OCI-LY3 (cell line): ENCODE measurements at regions not wholly inside any gene's neighbourhood (a gene's known extent, or its start where the extent isn't known, plus 50 kb on each side); places are given as distances from the start of the nearest gene placed in this dataset.

Source experiments
- H2AFZ ChIP-seq: fragments of 200-600, 300-600 bp; shearing (Covaris generic); 2 replicates; pipeline ENCODE4 v1.6.0; 2014; ENCODE audit warnings: antibody characterized with exemption, low read depth, low read length
- H3K27ac ChIP-seq: fragments of 200-600, 300-600 bp; sonication (generic); 2 replicates; pipeline ENCODE4 v1.5.1; 2014; ENCODE audit warnings: mild to moderate bottlenecking, low read length, moderate library complexity, mixed read lengths
- H3K27me3 ChIP-seq: fragments of 200-600, 300-600 bp; sonication (generic); 2 replicates; pipeline ENCODE4 v1.6.1; 2014; ENCODE audit warnings: low read depth, low read length, mixed read lengths
- H3K36me3 ChIP-seq: fragments of 200-600, 300-600 bp; sonication (generic); replicated peaks from 2 replicates; pipeline ENCODE3; 2014; ENCODE audit warnings: low read depth, low read length, mixed read lengths
- H3K4me1 ChIP-seq: fragments of 300-600, 200-600 bp; sonication (generic); 2 replicates; pipeline ENCODE4 v1.6.1; 2014; ENCODE audit warnings: low read length, mixed read lengths
- H3K4me2 ChIP-seq: fragments of 200-600, 300-600 bp; sonication (generic); 2 replicates; pipeline ENCODE4 v1.6.1; 2014; ENCODE audit warnings: low read length, mixed read lengths
- H3K4me3 ChIP-seq: fragments of 300-600, 200-600 bp; sonication (generic); 2 replicates; pipeline ENCODE4 v1.5.1; 2014; ENCODE audit warnings: antibody characterized with exemption, mild to moderate bottlenecking, low read length, moderate library complexity
- H3K79me2 ChIP-seq: fragments of 300-600, 200-600 bp; shearing (Covaris generic); 2 replicates; pipeline ENCODE4 v1.6.1; 2014; ENCODE audit warnings: mild to moderate bottlenecking, low read length, mixed read lengths
- H3K9ac ChIP-seq: fragments of 300-600, 200-600 bp; shearing (Covaris generic); 2 replicates; pipeline ENCODE4 v1.6.0; 2014; ENCODE audit warnings: mild to moderate bottlenecking, low read length, moderate library complexity
- H3K9me3 ChIP-seq: fragments of 200-600, 300-600 bp; shearing (Covaris generic); 2 replicates; pipeline ENCODE4 v1.6.1; 2014; ENCODE audit warnings: low read length, mixed read lengths; ENCODE audit not compliant: insufficient read depth
- H4K20me1 ChIP-seq: fragments of 200-600, 300-600 bp; sonication (generic); 2 replicates; pipeline ENCODE4 v1.6.1; 2016; ENCODE audit warnings: low read length, mixed read lengths; ENCODE audit not compliant: insufficient read depth
- EZH2phosphoT487 ChIP-seq: fragments of 200-600 bp; shearing (Covaris generic); IDR thresholded peaks from 2 replicates; pipeline ENCODE4 v1.6.1; 2018; ENCODE audit warnings: antibody characterized with exemption, mixed run types, low read depth
- TF ChIP-seq, protein P1 (sequence below): fragments of 200-600, 300-600 bp; sonication (generic); IDR thresholded peaks from 2 replicates; pipeline ENCODE4 v1.5.1; 2014; ENCODE audit warnings: antibody characterized with exemption, low read length, low read depth

DNA sequence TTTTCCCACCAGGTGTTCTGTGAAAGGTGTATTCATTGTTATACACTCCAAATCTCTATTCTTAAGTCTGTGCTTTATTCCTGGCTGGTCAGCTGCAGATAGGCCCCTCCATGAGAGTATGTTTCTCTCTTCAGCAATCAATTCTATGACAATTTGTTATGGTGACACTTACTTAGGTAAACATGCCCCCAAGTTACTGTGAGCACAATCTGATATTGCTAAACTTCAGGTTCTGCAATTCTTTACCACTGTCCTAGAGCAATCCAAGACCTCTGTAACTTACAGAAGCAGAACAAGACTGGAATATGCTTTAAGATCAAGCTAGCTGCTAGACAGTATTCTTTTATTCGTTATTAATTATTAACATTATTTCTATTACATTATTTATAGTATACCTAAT lies 391.9 kb downstream of the FRK start:
- H4K20me1 ChIP-seq = no peaks in the 10 kb centered on the region
- no peak overlapping the region for H3K4me3 ChIP-seq
- no peak overlapping the region for H2AFZ ChIP-seq
- no peaks in the 10 kb centered on the region for H3K27me3 ChIP-seq
- H3K4me2 ChIP-seq = no peak overlapping the region
- no peak overlapping the region for H3K27ac ChIP-seq
- no peaks in the 10 kb centered on the region for H3K79me2 ChIP-seq
- no peak for TF ChIP-seq EZH2phosphoT487
- TF ChIP-seq, protein P1, sequence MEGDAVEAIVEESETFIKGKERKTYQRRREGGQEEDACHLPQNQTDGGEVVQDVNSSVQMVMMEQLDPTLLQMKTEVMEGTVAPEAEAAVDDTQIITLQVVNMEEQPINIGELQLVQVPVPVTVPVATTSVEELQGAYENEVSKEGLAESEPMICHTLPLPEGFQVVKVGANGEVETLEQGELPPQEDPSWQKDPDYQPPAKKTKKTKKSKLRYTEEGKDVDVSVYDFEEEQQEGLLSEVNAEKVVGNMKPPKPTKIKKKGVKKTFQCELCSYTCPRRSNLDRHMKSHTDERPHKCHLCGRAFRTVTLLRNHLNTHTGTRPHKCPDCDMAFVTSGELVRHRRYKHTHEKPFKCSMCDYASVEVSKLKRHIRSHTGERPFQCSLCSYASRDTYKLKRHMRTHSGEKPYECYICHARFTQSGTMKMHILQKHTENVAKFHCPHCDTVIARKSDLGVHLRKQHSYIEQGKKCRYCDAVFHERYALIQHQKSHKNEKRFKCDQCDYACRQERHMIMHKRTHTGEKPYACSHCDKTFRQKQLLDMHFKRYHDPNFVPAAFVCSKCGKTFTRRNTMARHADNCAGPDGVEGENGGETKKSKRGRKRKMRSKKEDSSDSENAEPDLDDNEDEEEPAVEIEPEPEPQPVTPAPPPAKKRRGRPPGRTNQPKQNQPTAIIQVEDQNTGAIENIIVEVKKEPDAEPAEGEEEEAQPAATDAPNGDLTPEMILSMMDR = no peak
- H3K36me3 ChIP-seq = no peaks in the 10 kb centered on the region
- H3K9ac ChIP-seq = no peak overlapping the region
- H3K9me3 ChIP-seq = no peaks in the 10 kb centered on the region
- no peaks in the 10 kb centered on the region for H3K4me1 ChIP-seq

DNA sequence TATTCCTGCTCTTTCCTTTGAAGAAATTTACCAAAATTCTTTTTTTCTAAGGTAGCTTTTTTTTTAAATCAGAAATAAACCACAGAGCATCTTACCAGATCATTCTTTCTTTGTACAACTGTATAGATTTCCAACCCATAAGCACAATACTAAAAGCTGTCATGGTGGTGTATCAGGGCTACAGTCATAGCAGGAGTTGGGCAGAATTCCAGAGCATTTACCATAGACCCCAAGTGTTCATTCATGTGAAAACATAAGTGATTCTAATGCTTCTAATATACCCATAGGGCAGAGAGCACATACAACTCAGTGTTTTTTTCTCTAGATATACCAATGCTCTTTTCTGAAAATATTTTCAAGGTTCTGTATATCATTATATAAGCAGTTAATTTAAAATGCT lies 392.5 kb downstream of the FRK start:
- Histone ChIP-seq H3K4me2 (no peak overlapping the region), H3K27ac (no peak overlapping the region), H3K27me3 (no peaks in the 10 kb centered on the region), H3K79me2 (no peaks in the 10 kb centered on the region), H3K4me3 (no peak overlapping the region), H3K36me3 (no peaks in the 10 kb centered on the region), H4K20me1 (no peaks in the 10 kb centered on the region), H3K4me1 (no peaks in the 10 kb centered on the region), H2AFZ (no peak overlapping the region), H3K9me3 (no peaks in the 10 kb centered on the region), H3K9ac (no peak overlapping the region)
- TF ChIP-seq EZH2phosphoT487 = no peak
- TF ChIP-seq, protein P1 = no peak

DNA sequence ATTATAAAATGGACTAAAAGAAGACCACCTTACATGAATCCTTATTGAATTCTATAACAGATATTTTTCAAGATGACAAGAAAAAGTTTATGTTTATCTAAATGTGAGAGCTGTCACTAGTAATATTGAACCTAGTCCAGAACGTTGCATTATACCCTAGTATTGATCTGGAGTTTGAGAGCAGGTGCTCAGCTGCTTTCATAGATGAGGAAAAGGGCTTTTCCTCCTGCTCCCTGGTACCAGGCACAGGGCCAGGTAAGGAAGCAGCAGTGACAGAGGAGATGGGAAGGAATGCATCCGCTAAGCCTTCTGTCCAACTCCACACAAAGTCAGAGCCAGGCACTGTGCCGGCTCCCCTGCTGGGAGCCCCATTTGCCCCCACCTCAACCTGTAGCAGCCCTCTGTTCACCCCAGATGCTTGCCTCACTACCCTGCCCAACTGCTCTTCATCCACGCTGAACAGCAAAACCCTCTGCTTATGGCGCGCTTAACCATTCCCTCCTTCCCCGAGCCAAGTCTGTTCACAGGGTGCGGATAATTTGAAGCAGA lies 393.1 kb downstream of the FRK start:
- H3K79me2 ChIP-seq = no peaks in the 10 kb centered on the region
- no peak overlapping the region for H3K4me3 ChIP-seq
- no peak overlapping the region for H2AFZ ChIP-seq
- H3K9me3 ChIP-seq = no peaks in the 10 kb centered on the region
- H3K36me3 ChIP-seq = no peaks in the 10 kb centered on the region
- no peak overlapping the region for H3K9ac ChIP-seq
- no peaks in the 10 kb centered on the region for H4K20me1 ChIP-seq
- H3K4me2 ChIP-seq = no peak overlapping the region
- no peaks in the 10 kb centered on the region for H3K27me3 ChIP-seq
- H3K27ac ChIP-seq = no peak overlapping the region
- TF ChIP-seq EZH2phosphoT487 = no peak
- TF ChIP-seq, protein P1 = no peak
- no peaks in the 10 kb centered on the region for H3K4me1 ChIP-seq

DNA sequence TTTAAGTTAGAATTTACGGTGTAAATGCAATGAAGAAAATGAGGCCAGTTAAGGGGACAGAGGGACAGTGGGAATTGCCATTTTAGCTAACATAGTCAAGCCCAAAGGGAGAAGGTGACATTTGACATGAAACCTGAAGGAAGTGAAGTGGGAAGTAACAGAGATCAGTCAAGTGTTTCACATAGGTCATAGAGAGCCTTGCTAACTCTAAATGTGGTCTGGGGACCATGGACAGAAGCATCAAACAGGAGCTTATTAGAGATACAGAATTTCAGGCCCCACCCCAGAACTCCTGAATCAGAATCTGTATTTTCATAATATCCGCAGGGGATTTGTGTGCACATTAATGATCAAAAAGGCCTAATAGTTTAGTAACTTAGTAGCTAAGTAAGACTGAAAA lies 393.7 kb downstream of the FRK start:
- TF ChIP-seq, protein P1 = no peak
- no peak for TF ChIP-seq EZH2phosphoT487
- Histone ChIP-seq H3K27ac (no peak overlapping the region), H3K36me3 (no peaks in the 10 kb centered on the region), H2AFZ (no peak overlapping the region), H3K9ac (no peak overlapping the region), H3K79me2 (no peaks in the 10 kb centered on the region), H4K20me1 (no peaks in the 10 kb centered on the region), H3K27me3 (no peaks in the 10 kb centered on the region), H3K9me3 (no peaks in the 10 kb centered on the region), H3K4me2 (no peak overlapping the region), H3K4me1 (no peaks in the 10 kb centered on the region), H3K4me3 (no peak overlapping the region)
